ENCODE measurements at regions not wholly inside any gene's neighbourhood (a gene's known extent, or its start where the extent isn't known, plus 50 kb on each side); places are given as distances from the start of the nearest gene placed in this dataset.
"Not testable (repeated sequence)": the region's sequence is repeated elsewhere in the genome, so short reads cannot be mapped to it uniquely, and the experiment has no call there.

- TF ChIP-seq CTCF (IDR thresholded peaks at IDR 0.05); POLR2AphosphoS5 (IDR thresholded peaks at IDR 0.05; ENCODE audit: low read depth, low read length): not testable (repeated sequence)
These were observed 105.8 kb upstream of the NBPF11 start for GRCh38 chr1:148257886-148258285.
